ENCODE measurements at regions not wholly inside any gene's neighbourhood (a gene's known extent, or its start where the extent isn't known, plus 50 kb on each side); places are given as distances from the start of the nearest gene placed in this dataset.

GRCh38 chr22:22833488-22833887 lies 54.1 kb upstream of the IGLL5 start:
- TF ChIP-seq CTCF (IDR thresholded peaks at IDR 0.05) (no peak), POLR2A (IDR thresholded peaks at IDR 0.05) (no peak)

Data from Peyer's patch (tissue), 4 donors.